A673 (cell line): ENCODE measurements at regions not wholly inside any gene's neighbourhood (a gene's known extent, or its start where the extent isn't known, plus 50 kb on each side); places are given as distances from the start of the nearest gene placed in this dataset.

ENCODE experiments used
- BruUV-seq: library from RNA; stranded (reverse); fragments of 400-500 nt; replicated peaks from 2 replicates; lab custom pipeline; 2021; lab: Mats Ljungman, UMichigan
- CTCF ChIA-PET: fragments of 300-600 bp; sonication (Branson Sonifier 250); formaldehyde crosslinking; loops from one replicate; lab custom pipeline; 2022; ENCODE audit warnings: antibody characterized with exemption; lab: Charles Lee
- POLR2A ChIA-PET: fragments of 300-600 bp; sonication (Branson Sonifier 250); formaldehyde crosslinking; loops from one replicate; lab custom pipeline; 2022; ENCODE audit warnings: antibody characterized with exemption; ENCODE audit not compliant: low non-redundant PET; lab: Charles Lee
- DNase-seq: peaks from one replicate; pipeline ENCODE4 v3.0.0-alpha.2; 2015; ENCODE audit warnings: low spot score
- H3K27ac ChIP-seq: fragments of 200-600 bp; sonication (generic); 2 replicates; pipeline ENCODE4 v1.5.1; 2016; ENCODE audit warnings: mixed run types, low read depth, mild to moderate bottlenecking, mixed read lengths, antibody characterized with exemption, low read length; ENCODE audit not compliant: poor library complexity, severe bottlenecking
- H3K27me3 ChIP-seq: fragments of 200-600 bp; sonication (generic); replicated peaks from 2 replicates; pipeline ENCODE4 v1.6.1; 2017; ENCODE audit warnings: mixed run types, low read depth, mild to moderate bottlenecking, mixed read lengths, antibody characterized with exemption, low read length; ENCODE audit not compliant: insufficient read depth, poor library complexity
- H3K36me3 ChIP-seq: fragments of 200-600 bp; sonication (generic); 2 replicates; pipeline ENCODE4 v1.6.1; 2016; ENCODE audit warnings: mixed run types, mild to moderate bottlenecking, mixed read lengths, antibody characterized with exemption, low read length; ENCODE audit not compliant: insufficient read depth, poor library complexity, severe bottlenecking
- H3K4me1 ChIP-seq: fragments of 200-600 bp; sonication (generic); 2 replicates; pipeline ENCODE4 v1.6.1; 2017; ENCODE audit warnings: mixed run types, mild to moderate bottlenecking, mixed read lengths, antibody characterized with exemption, low read length; ENCODE audit not compliant: insufficient read depth, poor library complexity, severe bottlenecking
- H3K4me3 ChIP-seq: fragments of 200-600 bp; sonication (generic); 2 replicates; pipeline ENCODE4 v1.5.1; 2016; ENCODE audit warnings: low read depth, mixed run types, mild to moderate bottlenecking, mixed read lengths, low read length; ENCODE audit not compliant: poor library complexity, severe bottlenecking
- H3K9me3 ChIP-seq: fragments of 200-600 bp; sonication (generic); 2 replicates; pipeline ENCODE4 v1.6.1; 2016; ENCODE audit warnings: mixed run types, low read depth, mild to moderate bottlenecking, mixed read lengths, antibody characterized with exemption, low read length; ENCODE audit not compliant: poor library complexity, severe bottlenecking
- EZH2 ChIP-seq: fragments of 200-600 bp; sonication (generic); IDR thresholded peaks from 2 replicates; pipeline ENCODE4 v1.6.1; 2017; ENCODE audit warnings: borderline replicate concordance, low read depth, mild to moderate bottlenecking, mixed read lengths, antibody characterized with exemption, low read length; ENCODE audit not compliant: poor library complexity, severe bottlenecking
- intact Hi-C: fragments of 100-400 bp; cut with micrococcal nuclease; formaldehyde crosslinking; loops from one replicate; pipeline ENCODE4 v1.10.0; 2022; ENCODE audit not compliant: unreplicated experiment
- TF ChIP-seq, protein P1 (sequence below): fragments of 300-800, 200-600 bp; sonication (generic); conservative IDR thresholded peaks from 2 replicates; pipeline ENCODE4 v1.5.1; 2017; ENCODE audit warnings: low read depth, mild to moderate bottlenecking, antibody characterized with exemption, low read length, moderate library complexity, mixed read lengths

DNA sequence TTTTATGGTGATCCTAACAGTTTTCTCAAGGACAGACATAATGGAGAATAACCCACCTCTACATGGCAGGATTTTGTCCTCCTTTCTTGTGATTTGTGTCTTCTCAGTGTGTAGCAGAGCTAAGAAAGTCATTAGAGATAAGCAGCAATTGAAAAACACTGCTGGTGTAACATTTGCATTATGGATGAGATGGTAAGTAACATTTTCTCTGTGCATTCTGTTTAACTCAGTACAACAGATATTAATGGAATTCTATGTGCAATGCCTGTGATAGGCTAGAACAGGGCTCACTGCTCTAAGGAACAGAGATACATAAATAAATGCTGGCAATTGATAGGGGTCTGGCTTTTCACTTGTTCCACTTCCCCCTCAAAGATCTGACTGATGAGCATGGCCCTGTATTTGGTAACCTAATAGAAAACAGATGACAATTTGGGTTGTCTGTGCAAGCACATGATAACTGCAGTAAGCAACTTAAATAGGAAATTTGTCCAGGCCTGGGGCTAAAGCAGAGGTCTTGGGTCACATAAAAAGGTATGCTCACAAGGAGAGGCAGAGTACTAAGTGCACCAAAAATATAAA lies 560.3 kb upstream of the POM121L12 start:
- POLR2A ChIA-PET, result no interaction called here
- intact Hi-C loops, result no loop called here
- BruUV-seq, result no TSS peak

DNA sequence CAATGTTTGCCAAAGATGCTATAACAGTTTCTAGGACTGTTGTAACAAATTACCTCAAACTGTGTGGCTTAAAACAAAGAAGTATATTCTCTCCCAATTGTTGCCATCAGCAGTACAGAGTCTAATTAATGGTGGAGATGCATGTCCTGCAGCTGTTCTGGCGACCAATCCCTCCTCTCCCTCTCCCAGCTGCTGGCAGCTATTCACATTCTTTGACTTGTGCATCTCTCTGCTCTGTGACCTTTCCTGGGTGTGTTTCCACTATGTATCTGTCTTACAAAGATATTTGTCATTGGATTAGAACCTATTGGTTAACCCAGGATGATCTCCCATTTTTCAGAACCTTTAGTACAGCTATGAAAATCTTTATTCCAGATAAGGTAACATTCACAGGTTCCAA lies 561.7 kb upstream of the POM121L12 start:
- intact Hi-C loops, result no loop called here
- no peaks in the 10 kb centered on the region for H3K36me3 ChIP-seq
- no peak overlapping the region for H3K4me3 ChIP-seq
- no TSS peak for BruUV-seq
- H3K4me1 ChIP-seq, result no peaks in the 10 kb centered on the region
- H3K9me3 ChIP-seq, result peaks cover 30% of the 10 kb centered on the region
- CTCF ChIA-PET, result no interaction called here
- POLR2A ChIA-PET, result no interaction called here
- no peak overlapping the region for H3K27ac ChIP-seq
- TF ChIP-seq, protein P1, sequence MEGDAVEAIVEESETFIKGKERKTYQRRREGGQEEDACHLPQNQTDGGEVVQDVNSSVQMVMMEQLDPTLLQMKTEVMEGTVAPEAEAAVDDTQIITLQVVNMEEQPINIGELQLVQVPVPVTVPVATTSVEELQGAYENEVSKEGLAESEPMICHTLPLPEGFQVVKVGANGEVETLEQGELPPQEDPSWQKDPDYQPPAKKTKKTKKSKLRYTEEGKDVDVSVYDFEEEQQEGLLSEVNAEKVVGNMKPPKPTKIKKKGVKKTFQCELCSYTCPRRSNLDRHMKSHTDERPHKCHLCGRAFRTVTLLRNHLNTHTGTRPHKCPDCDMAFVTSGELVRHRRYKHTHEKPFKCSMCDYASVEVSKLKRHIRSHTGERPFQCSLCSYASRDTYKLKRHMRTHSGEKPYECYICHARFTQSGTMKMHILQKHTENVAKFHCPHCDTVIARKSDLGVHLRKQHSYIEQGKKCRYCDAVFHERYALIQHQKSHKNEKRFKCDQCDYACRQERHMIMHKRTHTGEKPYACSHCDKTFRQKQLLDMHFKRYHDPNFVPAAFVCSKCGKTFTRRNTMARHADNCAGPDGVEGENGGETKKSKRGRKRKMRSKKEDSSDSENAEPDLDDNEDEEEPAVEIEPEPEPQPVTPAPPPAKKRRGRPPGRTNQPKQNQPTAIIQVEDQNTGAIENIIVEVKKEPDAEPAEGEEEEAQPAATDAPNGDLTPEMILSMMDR, result no peak
- no peak for TF ChIP-seq EZH2
- no peaks in the 10 kb centered on the region for H3K27me3 ChIP-seq
- no peak for DNase-seq

More for the DNA sequence above, 560.3 kb upstream of the POM121L12 start:
- Histone ChIP-seq H3K4me3 (no peak overlapping the region), H3K27me3 (no peaks in the 10 kb centered on the region), H3K27ac (no peak overlapping the region), H3K4me1 (no peaks in the 10 kb centered on the region), H3K36me3 (no peaks in the 10 kb centered on the region), H3K9me3 (peaks cover 24% of the 10 kb centered on the region)
- no peak for DNase-seq
- no peak for TF ChIP-seq EZH2
- TF ChIP-seq, protein P1, result no peak
- CTCF ChIA-PET, result no interaction called here

DNA sequence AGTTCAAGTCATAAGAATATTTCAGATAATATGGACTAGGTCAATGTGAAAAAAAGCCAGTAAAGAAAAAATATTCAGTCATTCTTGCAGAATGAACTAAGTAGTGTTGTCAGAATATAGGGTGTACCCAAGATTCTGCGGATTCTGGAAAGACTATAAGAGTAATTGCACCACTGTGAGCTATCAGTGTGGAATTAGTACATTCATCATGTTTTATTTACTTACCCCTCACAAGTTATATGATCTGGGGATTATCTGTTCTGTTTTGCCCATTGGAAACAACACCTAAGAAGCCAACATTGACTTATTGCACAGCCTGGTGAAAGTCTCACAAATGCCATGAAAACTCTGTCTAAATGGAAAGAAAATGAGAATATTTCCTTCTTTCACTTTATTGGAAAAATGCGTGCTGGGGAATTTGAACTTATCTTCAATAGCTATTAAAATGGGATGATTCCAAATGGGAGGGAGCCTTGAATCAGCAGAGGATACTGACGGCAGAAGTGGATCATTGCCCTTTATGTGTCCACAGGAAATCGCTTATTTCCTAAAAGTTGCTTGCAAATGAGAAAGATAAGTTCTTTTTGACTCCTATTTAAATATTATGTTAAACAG lies 563.3 kb upstream of the POM121L12 start:
- H3K4me3 ChIP-seq, result no peak overlapping the region
- no peak for DNase-seq
- H3K27me3 ChIP-seq, result no peaks in the 10 kb centered on the region
- H3K4me1 ChIP-seq, result no peaks in the 10 kb centered on the region
- ChIA-PET CTCF (no interaction called here), POLR2A (no interaction called here)
- no TSS peak for BruUV-seq
- intact Hi-C loops, result no loop called here
- peaks cover 32% of the 10 kb centered on the region for H3K9me3 ChIP-seq
- H3K36me3 ChIP-seq, result no peaks in the 10 kb centered on the region
- TF ChIP-seq, protein P1, result no peak
- TF ChIP-seq EZH2, result no peak
- H3K27ac ChIP-seq, result no peak overlapping the region
